Stimulated activated CD8-positive, alpha-beta memory T cell treated with anti-CD3 and anti-CD28 coated beads, Interleukin-12 subunit alpha, Interleukin-12 subunit beta, amount 100 ng/mL, for 4 hours (primary cell): ENCODE measurements at regions not wholly inside any gene's neighbourhood (a gene's known extent, or its start where the extent isn't known, plus 50 kb on each side); places are given as distances from the start of the nearest gene placed in this dataset.

Source experiments
- DNase-seq: peaks from one replicate; pipeline ENCODE4 v3.0.0-alpha.2; 2020; ENCODE audit warnings: low read depth

DNA sequence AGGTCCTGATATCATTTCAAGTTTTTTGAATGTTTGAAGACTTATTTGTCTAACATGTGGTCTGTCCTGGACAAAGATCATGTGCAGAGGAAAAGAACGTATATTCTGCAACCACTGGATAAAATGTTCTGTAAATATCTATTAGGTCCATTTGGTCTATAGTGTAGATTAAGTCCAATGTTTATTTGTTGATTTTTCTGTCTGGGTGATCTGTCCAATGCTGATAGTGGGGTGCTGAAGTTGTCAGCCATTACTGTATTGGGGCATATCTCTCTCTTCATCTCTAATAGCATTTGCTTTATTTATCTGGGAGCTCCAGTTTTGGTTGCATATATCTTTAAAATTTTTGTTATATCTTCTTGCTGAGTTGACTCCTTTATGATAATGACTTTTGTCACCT lies 258.4 kb upstream of the CITED2 start:
- no peak for DNase-seq

DNA sequence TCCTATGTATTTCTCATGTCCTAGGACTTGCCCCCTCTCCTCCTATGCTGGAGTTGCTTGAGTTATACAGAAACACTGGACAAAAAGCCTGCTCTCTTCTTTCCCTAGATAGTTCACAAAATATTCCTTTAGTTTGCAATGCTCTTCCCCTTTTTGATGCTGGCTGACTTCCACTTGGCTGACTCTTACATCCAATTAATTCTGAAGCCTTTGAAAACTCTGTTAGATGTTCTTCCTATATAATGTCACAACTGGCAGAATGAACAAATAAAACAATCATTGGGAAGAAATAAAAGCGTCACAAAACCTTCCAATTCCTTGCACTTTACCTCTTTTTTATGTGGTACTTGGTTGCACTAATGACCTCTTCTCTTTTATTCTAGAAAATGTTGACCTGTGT lies 253.8 kb upstream of the CITED2 start:
- no peak for DNase-seq

DNA sequence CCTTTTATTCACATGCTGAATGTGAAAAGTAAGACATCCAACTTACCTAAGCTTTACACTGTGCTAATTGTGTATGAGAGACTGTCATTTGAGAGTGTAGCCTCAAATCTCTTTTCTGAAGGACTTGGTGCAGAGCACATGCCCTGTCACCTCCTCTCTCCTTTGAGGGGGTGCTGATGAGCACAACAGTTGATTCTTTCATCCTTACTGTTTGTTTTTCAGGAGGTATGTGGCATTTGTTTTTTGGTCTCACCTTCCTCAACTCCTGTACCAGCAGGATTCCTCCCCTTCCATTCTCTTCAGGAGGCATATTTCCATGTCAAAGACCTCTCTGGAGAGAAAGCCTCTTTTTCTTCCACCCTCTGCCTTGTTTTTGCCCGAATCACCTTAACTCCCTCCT lies 252.6 kb upstream of the CITED2 start:
- no peak for DNase-seq

DNA sequence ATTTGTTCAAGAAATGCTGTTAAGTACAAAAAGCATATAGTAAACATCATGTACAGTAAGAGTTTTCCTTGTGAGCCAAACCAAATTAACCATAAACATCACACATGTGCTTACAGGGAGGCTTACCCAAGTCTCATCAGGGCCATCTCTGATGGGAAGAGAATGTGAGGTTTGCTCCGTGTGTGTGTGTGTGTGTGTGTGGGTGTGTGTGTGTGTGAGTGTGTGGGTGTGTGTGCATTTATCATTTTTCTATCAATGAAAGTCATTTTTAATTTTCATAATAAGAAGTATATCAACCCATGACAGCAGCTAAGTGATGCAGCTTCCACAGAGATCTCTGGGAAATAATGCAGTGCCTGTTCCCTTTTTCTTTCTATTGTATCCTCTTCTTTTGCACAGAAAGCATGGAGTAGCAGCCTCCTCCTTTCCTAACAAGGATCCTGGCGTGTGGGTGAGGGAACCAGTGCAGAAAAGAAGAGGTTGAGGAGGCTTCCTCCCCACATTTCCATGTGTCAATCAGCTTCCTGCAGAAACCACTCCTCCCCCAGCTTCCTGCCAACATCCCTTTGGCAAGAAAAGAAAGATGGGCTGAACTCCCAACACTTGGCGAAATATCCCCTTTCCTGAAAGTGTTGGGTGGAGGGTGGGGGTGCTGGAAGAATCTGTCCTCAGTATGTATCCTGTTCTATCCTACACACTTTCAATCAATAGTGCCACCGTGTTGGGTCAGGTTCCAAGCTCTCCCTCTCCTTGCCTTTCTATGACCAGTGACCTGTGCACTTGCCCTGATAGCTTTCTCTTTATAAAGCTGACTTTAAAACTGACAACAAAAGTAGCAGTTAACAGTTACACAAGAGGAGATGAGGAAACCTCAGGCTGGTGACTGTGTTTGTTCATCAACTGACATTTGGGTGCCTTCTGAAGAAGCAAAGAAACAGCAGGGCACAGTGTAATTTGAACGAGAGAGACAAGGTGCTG lies 251.8 kb upstream of the CITED2 start:
- no peak for DNase-seq

DNA sequence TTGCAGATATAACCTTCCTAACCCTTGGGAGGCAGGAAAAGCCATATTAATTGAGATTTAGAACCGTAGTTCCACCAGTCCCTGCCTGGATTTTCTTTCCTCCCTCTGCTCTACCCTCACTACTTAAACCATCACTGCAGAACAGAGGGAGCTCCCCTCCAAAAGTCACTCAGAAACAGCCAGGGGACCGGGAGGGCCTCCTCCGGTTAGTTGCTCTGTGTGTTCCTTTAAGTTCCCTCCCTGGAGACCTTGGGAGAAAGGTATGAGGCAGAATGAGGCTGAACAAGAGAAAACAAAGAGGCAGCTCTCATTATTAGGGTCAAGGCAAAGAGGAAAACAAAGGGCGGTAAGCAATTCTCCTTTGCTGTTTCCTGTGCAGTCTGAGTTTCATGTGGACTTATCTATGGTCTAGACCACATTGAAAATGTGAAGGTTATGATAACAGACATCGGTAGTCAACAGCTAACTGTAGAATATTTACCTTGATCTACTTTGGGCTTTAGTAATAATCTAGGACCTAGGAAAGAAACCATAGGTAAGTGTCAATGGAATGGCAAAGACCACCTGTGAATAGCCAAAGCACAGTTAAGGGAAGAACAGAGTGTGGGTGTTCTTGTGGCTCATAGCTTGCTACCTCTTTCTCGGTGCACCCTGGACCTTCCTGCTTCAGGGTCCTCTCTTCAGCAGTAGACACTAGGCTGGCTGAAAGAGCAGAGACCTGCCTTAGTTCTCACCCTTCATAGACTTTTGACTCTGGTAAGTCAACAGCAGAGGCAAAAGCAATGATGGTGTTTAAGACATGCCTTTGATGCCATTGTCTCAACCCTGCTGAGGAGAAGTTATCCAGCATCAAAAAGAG lies 250.9 kb upstream of the CITED2 start:
- DNase-seq = no peak

DNA sequence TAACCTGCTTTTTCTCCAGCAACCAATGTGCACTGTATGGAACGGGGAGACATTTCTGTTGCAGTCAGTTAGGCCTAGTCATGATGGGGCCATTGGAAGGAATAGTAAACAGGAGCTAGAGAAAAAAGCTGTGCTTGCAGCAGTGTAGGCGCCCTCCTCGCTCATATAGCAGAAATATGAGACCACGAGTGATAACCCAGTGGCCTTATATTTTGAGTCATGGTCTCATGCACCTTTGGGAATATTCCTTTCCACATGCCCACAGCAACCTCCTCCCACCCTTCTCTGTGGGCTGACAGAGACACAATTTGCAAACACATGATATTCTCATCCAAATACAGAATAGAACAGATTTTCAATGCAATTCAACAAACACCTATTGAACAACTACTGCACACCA lies 248.9 kb upstream of the CITED2 start:
- DNase-seq = no peak

DNA sequence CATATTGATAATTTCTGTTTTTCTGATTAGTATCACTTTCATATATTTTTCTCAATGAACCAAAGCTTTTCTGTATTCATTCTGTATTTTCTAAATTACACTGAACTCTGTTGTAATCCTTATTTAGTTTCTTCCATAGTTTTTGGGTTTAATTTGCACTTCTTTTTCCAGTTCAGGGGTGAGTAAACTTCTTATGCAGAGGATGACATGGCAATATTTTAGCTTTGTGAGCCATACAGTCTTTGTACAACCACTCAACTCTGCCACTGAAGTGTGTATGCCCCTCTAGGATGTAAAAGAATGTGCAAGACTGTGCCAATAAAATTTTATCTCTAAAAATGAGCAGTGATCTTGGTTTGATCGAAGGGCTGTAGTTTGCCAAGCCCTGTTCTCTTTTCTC lies 239.0 kb upstream of the CITED2 start:
- DNase-seq = no peak

DNA sequence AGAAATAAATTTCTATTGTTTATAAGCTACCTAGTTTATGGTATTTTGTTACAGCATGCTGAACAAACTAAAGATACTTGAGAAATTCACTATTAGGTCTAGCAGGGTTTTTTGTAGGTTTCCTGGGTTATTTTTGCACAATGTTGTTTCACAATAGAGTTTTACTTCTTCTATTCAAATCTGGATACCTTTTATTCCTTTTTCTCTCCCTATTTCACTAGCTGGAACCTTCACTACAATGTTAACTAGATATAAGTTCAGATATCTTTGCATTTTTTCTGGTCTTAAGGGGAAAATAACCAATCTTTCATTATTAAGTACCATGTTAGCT lies 237.7 kb upstream of the CITED2 start:
- no peak for DNase-seq

DNA sequence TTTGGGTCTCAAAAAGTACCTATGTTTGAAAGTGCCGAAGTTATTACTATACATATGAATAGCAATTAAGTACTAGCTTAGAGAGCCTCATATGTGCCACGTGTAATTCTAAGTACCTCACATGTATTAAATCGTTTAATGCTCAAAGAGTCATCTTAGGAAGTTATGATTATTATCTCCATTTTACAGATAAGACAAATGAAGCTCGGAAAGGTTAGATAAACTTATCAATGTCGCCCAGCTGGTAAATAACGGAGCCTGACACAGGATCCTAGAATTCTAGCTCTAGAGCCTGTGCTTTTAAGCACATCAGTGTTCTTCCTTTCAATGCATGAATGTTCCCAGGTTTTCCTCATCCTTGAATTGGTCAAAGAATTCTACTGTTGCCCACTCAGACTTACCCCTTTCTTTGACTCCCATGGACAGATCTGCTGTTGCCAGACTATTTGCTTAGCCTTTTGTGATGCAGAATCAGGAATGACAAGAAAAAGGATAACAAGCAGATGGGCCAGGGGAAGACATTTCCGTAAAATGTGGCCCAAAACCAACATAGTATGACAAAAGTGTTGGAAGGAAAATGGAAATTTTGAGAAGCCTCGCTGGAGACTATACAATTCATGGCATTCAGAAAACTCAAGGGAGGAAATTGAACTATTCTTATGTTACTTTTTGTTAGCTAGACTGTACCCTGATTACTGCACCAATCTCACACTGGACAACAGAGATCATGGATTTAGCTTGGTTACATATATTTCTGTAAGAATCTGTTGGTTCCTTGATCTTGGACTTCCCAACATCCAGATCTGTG lies 237.1 kb upstream of the CITED2 start:
- DNase-seq = no peak

DNA sequence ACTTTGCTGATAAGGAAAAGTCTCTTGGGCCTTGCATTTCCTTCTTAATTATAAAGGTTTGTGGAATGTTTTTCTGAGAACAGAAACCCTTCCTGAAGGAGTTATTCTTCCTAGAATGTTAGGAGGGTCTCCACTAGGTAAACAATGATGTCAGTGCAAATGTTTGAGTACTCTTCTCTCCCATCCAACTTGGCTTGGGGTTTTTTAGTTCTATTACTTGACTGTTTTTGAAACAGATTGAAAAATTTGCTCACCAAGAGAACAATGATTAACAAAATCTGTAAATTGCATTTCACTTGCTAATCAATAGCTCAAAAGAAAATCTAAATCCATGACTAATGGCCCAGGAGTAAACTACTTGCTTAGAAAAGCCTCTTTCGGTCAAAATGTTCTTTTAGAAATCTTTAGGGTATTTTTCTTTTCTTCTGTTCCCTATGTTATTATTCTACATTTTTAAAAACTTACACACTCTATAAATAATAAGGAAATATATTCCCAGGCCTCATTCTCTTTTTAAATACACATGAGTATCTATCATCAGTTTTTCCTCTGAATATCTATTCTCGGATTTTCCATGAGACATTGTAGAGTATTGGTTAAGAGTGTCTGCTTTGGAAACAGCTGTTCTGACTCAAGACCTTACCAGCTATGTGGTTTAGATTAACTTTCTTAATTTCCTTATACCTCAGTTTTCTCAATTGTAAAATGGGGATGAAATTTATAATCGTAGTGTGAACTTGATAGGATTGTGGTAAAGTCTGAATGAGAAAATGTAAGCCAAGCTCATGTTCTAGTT lies 234.2 kb upstream of the CITED2 start:
- DNase-seq = no peak

DNA sequence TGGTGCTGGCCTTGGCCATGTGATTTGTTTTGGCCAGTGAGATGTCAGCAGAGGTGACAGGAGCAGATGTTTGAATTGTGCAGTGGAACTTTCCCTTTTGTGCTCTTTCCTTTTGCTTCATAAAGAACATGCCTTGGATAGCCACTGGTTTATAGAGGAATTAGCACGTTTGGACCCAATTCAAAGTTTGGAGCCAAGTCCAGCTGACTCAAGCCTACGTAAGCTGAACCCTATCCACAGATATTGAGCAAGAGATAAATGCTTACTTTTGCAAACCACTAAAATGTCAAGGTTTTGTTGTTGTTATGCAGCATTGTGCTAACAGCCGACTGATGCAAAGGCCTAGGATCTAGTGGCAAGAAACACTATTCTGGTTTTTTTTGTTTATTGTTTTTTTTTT lies 230.9 kb upstream of the CITED2 start:
- no peak for DNase-seq

DNA sequence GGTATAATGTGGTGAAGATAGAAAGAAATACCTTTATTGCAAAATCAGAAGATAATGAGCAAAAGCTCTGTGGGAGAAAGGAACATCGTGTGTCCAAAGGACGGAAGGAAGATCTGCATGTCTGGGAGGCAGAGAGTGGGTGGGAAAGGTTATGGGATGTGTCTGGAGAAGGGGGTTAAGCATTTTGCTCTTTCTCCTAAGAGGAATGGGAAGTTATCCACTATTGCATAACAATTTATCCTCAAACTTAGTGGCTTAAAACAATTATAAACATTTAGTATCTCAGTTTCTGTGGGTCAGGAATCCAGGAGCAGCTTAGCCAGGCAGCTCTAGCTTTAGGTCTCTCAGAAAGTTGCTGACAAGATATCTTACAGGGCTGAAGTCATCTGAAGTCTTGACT lies 229.1 kb upstream of the CITED2 start:
- no peak for DNase-seq

DNA sequence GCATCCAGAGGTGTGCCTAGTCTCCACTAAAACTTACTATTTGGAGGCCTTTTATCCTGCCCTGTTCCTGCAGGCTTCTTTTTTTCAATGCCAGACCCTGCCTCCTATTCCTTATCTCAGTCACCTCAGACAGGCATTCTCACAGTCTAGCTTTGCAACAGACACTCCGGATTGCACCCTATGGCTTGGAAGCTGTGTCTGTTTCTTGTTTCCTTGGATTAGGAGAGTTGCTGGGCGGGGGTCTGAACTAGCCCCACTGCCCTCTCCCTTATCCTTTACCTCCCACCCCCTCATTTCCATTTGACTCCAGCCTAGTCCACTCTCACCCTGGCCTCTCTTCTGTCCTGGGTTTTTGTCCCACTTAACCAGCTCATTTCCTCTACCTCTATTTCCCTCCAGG lies 228.1 kb upstream of the CITED2 start:
- DNase-seq = no peak

DNA sequence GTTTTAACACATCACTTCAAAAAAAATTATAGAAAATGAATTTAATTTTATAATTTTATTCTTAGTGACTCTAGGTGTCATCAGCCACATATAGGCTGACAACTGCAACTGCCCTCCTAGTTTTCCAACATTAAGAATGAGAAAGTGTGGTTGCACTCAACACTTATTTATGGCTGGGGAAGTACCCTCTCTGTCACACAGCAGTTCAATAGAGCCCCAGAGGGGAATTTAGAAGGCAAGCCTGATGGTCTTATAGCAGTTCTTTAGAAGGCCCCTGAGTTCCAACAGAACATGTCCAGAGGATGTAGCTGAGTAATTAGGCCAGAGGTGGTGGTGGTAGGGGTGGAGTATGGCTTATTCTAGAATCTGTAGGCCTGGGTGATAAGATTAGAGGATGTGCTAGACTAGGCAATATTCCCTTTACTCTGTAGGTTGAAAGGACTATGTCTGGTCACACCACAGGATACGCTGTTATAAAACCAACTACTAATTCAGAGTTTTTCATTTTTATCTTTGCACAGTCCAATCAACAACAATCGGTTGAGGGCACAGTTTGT lies 226.5 kb upstream of the CITED2 start:
- no peak for DNase-seq

DNA sequence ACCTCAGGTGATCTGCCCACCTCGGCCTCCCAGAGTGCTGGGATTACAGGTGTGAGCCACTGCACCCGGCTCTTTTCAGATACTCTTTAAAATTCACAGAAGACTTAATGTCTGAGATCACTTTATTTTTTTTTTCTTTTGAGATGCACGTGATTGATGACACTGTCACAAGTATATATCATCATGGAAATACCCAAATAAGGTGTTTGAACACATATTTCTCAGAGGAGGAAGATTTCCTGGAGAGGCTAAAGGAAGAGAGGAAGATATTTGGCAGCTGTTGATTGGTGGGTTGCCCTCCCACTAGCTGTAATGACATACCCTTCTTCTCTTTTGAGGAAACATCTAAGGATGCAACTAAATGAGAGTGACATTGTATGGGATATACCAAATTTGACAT lies 225.9 kb upstream of the CITED2 start:
- no peak for DNase-seq

DNA sequence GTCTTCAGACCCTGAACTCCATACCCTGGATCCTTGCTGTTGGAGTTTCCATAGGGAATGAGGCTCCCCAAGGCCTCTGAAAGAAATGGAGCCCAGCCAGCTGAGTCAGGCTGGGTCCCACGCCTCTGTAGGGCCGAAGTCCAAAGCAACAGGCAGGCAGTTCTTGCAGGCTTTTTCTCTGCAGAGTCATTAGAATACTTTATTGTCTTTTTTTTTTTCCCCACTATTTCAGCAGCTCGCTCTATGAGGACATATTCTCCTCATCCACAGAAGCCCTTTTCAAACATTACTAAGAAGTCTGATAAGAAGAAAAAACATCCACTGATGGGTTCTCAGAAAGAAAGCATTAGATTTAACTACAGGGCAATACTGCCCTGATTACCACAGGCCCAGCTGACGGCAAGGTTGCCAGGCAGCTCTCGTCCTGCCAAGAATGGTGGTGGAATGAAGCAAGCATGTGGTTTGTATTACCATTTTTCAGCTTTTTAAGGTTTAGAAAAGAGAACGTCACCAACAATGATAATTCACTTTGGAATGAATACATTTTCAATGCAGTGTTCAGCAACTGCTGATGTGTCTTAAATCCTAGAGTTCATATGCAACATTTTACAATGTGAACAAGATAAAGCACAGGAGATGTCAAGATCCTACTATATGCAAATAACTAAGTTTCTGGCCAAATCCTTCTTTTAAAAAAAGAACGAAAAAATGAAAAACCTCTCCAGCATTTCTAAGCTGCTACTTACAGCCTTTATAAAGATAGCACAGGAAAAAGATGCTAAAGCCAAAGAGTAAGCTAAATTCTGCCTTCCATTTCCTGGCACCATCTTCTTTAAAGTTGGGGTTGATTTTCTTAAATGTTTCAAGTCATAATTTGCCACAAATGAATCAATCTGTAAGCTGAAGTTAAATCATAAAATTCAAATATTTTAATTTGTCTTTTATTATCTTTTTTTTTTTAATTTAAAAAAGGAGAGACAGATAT lies 223.6 kb upstream of the CITED2 start:
- DNase-seq = no peak

DNA sequence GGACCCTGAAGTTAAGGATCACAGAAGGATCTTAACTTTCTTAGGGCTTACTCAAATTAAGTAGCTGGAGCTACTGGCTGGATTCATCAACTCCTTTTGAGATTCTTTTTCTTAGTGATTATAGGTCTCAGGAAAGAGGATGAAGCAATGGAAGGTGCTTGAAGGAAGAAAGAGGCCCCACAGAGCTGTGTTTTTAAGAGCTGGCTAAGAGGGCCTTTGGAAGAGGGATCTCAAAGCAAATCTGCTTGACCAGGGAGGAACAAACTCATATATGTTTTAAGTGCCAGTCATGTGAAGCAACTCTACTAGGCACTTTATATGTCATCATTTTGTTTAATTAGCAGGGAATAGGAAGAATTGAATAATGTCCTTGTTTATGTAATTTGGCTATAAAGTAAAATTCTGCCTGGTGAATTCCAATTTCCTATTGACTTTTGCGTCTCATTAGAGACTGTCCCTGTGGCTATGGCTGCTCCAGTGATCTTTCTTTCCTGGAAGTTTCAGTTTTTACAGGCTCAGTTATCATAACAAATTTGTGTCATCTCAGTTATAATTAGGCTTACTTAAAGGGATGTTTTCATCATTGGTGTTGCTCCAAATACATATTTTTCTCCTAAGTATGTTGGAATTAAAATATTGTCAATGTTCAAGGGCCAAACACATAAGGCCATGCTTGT lies 222.8 kb upstream of the CITED2 start:
- no peak for DNase-seq

DNA sequence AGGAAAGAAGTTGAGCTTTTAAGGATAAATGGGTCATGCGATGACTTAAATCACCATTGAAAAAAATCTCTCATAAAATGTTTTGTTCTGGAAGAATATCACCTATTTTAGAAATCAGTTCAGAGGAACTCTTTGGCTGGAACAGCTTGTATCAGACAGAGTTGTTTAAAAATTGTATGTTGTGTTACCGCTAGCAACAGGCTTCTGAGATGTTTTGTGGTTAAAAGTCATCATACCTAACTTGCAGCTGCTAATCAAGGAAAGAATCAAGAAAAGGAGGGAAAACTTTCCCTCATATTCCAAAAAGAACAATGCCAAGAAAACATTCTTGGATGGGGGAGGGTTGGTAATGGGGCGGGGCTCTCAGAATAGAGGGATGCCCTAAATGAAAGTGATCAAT lies 220.7 kb upstream of the CITED2 start:
- DNase-seq = no peak

DNA sequence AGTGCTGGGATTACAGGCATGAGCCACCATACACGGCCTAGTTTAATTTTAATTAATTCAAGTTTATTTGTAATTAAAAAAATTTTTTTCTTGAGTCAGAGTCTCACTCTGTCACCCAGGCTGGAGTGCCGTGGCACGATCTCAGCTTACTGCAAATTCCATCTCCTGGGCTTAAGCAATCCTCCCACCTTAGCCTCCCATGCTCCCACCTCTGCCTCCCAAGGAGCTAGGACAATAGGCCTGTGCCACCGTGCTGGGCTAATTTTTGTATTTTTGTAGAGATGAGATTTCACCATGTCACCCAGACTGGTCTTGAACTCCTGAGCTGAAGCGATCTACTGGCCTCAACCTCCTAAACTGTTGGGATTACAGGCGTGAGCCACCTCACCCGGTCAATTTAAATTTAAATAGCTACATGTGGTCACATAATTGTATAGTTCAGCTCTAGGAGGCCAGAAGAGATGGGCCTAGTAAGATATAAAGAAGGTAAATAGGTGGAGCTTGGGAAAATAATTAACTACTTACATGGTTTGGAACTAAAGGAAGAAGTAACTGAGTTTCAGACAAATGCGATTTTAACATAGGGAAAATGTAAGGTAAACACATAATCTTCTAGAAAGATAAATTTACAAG lies 220.0 kb upstream of the CITED2 start:
- DNase-seq = no peak
